Stimulated activated CD4-positive, alpha-beta T cell treated with anti-CD3 and anti-CD28 coated beads, TNF-alpha, amount 100 ng/mL, for 1 hour (primary cell): ENCODE measurements at regions not wholly inside any gene's neighbourhood (a gene's known extent, or its start where the extent isn't known, plus 50 kb on each side); places are given as distances from the start of the nearest gene placed in this dataset.
"Not testable (repeated sequence)": the region's sequence is repeated elsewhere in the genome, so short reads cannot be mapped to it uniquely, and the experiment has no call there.

Experiments used
- DNase-seq, 3 donors: peaks; one replicate each; pipeline ENCODE4 v3.0.0-alpha.2; 2020; ENCODE audit warnings: low read depth in 3 of 3, low spot score in 1 of 3

- no peak for DNase-seq
Observed at GRCh38 chr10:2575460-2575859, 491.9 kb upstream of the PFKP start.

- DNase-seq: no peak
Observed at GRCh38 chr10:2572611-2573010, 494.7 kb upstream of the PFKP start.

DNA sequence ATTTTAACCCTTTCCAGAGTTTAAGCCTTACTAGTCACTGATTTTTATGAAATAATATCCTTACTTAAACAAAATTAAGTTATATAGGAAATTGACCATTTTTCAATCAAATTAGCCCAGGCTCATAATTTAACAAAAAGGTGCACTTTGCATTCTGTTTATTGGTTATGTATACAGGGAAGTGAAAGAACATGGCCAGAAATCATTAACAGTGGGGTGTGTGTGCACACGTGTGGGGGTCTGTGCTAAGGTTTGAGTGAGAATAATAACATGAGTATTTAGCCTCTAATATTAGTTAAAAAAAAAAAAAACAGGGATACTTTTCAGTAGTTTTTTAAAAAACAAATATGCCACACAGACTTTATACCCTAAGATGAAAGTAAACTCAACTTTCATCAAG lies 510.5 kb upstream of the PFKP start:
- DNase-seq: no peak

- DNase-seq: no peak
Observed at GRCh38 chr10:2548071-2548470, 519.3 kb upstream of the PFKP start.

- no peak for DNase-seq
Observed at GRCh38 chr10:2547606-2548005, 519.7 kb upstream of the PFKP start.

GRCh38 chr10:2546894-2547293 lies 520.5 kb upstream of the PFKP start:
- not testable (repeated sequence) for DNase-seq

DNA sequence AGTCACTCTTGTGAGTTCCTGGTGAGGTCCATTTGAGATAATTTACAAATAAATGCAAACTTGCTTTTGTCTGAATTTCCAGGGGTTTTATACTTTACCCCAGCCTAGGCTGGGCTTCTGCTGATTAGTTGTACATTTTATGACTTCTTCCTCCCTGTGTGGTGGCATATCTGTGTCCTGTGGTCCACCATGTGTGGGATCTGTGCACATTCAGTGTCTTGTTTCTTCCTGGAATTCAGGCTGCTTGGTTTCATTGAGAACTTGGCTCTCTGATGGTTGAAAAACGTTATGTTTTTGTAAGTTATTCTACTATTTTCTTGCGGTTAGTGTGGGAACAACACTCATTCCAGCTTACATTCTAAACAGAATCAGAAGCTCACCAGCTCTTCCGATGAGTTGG lies 523.4 kb upstream of the PFKP start:
- no peak for DNase-seq

- DNase-seq: no peak
Observed at GRCh38 chr10:2543142-2543886, 524.0 kb upstream of the PFKP start.

- no peak for DNase-seq
Observed at GRCh38 chr10:2541176-2541575, 526.2 kb upstream of the PFKP start.

DNA sequence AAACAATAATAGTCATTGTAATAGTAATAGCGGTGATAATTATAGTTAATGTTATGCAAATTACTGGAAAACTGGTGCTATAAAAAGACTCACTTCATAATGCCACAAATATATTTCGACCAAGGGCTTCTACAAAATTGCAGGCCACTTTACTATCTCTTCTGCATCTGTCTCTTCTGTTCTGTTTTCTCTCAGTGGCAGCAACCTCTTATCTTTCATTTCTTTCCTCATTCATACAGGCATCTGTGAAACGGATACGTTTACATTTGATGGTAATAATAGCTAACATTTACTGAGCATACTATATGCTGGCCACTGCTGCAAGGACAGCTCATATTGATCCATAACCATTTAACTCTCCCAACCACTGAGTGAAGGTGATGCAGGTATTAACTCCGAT lies 537.4 kb upstream of the PFKP start:
- no peak for DNase-seq

DNA sequence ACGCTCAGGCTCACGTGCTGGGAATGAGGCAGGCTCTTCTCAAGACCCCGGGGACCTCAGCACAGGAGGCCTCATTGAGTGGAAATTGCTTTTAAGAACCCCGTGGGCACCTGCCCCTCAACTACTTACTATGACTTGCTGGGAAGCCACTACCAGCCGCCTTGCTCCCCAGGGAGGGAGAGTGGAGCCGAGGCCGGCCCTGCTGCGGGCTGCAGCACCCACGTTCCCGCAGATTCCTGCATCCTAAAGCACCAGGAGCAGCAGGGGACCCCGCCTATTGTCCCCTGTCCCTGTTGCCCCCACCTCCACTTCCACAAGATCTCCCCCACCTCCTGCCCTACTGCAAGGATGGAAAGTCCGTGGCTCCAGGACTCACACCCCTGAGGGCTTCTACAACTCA lies 541.6 kb upstream of the PFKP start:
- DNase-seq: no peak

GRCh38 chr10:2519139-2519538 lies 548.2 kb upstream of the PFKP start:
- no peak for DNase-seq

- DNase-seq: no peak
Observed at GRCh38 chr10:2509081-2509531, 558.2 kb upstream of the PFKP start.

DNA sequence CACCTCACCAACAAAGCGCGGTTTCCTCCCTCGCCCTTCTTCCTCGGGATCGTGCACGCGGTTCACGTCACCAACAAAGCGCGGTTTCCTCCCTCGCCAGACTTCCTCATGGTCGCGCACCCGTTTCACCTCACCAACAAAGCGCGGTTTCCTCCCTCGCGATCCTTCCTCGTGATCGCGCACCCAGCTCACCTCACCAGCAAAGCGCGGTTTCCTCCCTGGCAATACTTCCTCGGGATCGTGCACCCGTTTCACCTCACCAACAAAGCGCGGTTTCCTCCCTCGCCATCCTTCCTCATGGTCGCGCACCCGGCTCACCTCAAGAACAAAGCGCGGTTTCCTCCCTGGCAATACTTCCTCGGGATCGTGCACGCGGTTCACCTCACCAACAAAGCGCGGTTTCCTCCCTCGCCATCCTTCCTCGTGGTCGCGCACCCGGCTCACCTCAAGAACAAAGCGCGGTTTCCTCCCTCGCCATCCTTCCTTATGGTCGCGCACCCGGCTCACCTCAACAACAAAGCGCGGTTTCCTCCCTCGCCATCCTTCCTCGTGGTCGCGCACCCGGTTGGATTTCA lies 565.9 kb upstream of the PFKP start:
- not testable (repeated sequence) for DNase-seq

DNA sequence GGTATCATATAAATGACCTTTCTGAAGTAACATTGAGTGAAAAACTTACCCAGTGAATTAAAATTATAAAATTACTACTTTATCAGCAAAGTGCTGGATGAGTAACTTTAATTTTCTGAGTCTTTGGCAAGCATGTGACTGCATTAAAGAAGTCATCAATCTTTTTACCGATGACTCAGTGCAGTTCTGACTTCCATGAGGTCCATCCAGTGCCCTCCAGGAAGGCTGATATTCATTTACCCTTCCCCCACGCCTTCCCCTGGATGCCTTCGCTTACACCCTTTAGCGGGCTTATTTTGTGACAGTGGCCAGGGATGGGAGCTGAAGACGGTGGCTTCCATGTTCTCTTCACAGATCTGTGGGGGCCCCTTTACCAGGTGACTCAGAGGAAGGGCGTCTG lies 572.9 kb upstream of the PFKP start:
- DNase-seq: no peak

DNA sequence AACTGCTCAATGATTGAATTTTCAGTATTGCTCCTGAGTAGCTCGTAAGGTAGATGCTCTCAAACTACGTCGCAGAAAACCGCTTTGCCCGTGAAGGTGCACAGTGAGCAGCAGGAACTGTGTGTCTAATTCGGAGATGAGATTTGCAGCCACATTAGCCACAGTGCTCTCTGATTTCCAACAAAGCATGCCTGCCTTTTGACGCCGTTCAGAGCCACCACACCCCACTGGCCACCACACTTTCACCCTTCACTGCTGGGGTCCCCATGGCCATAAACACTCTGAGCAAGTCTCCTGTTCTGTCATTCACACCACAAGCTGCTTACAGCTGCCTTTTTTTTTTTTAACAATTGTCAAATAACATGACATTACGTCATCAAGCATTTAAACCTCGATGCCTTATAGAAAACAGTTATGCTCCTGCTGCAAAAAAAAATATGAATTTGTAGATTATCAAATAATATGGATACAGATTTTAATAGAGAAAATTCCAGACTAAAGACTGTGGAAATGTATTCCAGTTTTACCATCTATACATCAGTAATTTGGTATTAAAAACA lies 578.8 kb upstream of the PFKP start:
- DNase-seq: no peak

GRCh38 chr10:2487921-2488320 lies 579.4 kb upstream of the PFKP start:
- no peak for DNase-seq

DNA sequence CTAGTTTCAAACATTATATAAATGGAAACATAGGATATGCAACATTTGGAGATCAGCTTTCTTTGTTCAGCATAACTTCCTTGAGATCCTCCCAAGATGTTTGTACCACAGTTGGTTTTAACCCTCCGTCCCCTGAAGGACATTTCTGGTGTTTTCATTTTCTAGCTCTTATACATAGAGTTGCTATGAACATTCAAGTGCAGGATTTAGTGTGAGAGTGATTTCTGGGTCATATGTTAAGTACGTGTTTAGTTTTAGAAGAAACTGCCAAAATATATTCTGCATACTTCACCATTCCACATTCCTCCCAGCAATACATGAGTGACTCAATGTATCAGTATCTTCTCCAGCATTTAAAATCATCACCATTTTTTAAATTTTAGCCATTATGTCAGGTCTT lies 588.7 kb upstream of the PFKP start:
- DNase-seq: no peak

DNA sequence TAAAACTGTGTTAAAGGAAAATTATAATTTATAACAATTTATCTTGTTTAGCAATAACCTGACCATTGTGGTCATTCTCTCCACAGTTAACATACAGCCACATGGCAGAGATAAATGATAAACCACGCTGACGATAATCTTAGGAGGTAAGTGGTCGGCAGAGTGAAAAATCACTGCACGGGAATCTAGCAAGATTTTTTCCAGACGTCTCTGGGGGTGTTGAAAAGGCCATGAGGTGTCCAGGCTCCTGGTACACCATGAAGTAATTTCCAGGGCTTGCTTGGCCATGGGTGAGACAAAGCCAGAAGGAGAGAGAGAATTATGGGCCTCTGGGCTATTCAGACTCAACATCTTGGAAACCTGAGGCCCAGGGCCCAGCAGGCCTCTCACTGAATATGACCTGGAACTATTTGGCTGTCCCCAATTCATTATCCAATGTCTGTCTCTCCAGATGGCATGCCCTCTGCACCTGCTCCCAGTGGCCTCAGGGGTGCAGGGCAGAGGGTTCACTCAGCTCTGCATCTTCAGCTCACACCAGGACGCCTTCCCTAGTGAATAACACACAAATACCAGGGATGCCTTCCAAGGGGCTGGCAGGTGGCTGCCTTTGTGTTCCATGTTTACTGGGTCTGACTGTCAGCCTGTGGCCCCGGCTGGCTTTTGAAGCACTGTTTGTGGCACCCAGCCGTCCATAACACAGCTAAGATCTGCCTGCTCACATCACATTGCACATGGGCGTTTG lies 590.4 kb upstream of the PFKP start:
- DNase-seq: no peak

DNA sequence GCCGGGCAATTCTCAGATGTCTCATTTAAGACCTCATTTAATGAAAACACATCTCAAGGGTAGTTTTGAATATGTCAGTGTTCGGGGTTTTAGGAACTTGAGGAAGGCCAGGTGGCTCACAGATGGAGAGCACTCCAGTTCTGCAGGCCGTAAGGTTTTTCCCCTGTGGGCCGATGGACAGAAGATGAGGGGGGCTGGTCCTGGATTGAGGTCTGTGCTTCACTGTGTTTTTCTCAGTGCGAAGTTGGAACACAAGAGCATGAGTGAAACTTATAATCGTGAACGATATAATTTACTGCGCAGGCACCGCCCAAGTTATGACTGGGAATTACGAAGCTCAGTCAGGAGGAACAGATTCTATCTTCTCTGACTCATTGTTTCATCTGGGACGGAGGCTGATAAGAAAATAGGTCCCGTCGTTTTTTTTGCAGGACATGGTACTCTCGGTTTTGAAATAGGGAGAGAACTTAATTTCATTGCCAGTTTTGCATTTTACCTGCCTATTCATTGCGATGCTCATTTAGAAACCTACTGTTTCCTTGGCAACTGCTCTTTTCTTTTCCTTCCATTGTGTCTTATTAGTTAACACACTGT lies 591.0 kb upstream of the PFKP start:
- no peak for DNase-seq

DNA sequence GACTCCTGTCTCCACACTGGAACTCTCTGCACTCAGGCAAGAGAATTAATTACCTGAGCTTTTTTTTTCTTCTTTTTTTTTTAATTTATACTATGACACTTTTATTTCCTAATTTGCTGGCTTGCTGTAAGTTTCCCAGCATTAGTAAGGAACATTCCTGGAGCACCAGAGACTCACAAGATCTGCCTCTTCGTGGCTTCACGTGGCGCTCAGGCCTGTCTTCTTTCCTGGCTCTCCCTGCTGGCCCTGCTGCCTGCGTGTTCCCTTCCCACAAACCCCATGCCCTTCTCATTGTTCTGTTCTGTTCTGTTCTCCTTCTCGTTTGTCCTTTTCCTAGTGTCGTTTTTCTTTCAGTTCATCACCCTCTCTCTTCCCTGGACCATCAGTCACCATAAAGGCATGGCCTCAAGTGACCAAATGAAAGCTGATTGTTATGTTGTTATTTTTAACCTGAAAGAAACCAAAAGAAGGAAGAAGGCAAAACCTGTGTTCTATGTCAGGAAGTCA lies 591.6 kb upstream of the PFKP start:
- no peak for DNase-seq
